ENCODE measurements at regions not wholly inside any gene's neighbourhood (a gene's known extent, or its start where the extent isn't known, plus 50 kb on each side); places are given as distances from the start of the nearest gene placed in this dataset.
"Not testable (repeated sequence)": the region's sequence is repeated elsewhere in the genome, so short reads cannot be mapped to it uniquely, and the experiment has no call there.

DNA sequence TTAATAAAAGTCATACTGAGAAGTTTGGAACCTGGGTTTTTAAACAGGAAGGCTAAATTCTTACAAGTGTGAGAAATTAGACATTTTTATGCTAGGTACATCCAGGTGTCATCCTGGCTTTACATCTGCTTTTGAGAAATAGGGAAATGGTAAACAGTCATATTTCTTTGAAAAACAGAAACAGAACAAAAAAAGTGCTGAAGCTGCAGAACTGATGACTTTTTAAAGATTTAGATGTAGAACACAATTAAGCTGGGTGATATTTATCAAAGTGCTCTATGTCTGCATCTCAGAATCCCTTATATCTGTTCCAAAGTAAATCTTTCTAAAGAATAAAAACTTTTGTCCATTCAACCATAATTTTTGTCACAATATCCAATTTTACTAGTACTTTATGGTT, 282.9 kb upstream of the ATXN7L3B start:
- intact Hi-C loops (cut with DNase I): no loop called here

GRCh38 chr12:74259199-74259598, 278.4 kb upstream of the ATXN7L3B start:
- no peak for DNase-seq
- Histone ChIP-seq H3K36me3 (no peaks in the 10 kb centered on the region), H3K9me3 (no peaks in the 10 kb centered on the region), H3K4me1 (no peaks in the 10 kb centered on the region), H3K27ac (no peak overlapping the region), H3K27me3 (no peaks in the 10 kb centered on the region), H3K4me3 (no peak overlapping the region)
- intact Hi-C loops (cut with DNase I): no loop called here
- 78 to 95% methylated on average over 1 of the region's 1 CpG for WGBS, 2 donors
- no peak for TF ChIP-seq POLR2AphosphoS5 (IDR thresholded peaks at IDR 0.05)
- no peak for TF ChIP-seq POLR2A (IDR thresholded peaks at IDR 0.05)
- TF ChIP-seq, protein P1, sequence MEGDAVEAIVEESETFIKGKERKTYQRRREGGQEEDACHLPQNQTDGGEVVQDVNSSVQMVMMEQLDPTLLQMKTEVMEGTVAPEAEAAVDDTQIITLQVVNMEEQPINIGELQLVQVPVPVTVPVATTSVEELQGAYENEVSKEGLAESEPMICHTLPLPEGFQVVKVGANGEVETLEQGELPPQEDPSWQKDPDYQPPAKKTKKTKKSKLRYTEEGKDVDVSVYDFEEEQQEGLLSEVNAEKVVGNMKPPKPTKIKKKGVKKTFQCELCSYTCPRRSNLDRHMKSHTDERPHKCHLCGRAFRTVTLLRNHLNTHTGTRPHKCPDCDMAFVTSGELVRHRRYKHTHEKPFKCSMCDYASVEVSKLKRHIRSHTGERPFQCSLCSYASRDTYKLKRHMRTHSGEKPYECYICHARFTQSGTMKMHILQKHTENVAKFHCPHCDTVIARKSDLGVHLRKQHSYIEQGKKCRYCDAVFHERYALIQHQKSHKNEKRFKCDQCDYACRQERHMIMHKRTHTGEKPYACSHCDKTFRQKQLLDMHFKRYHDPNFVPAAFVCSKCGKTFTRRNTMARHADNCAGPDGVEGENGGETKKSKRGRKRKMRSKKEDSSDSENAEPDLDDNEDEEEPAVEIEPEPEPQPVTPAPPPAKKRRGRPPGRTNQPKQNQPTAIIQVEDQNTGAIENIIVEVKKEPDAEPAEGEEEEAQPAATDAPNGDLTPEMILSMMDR (IDR thresholded peaks at IDR 0.05): no peak
- TF ChIP-seq EP300 (IDR thresholded peaks at IDR 0.05): no peak

More for the DNA sequence above, 282.9 kb upstream of the ATXN7L3B start:
- DNase-seq: no peak
- Histone ChIP-seq H3K4me1 (no peaks in the 10 kb centered on the region), H3K27ac (no peak overlapping the region), H3K9me3 (no peaks in the 10 kb centered on the region), H3K36me3 (no peaks in the 10 kb centered on the region), H3K27me3 (no peaks in the 10 kb centered on the region), H3K4me3 (no peak overlapping the region)
- TF ChIP-seq POLR2A (IDR thresholded peaks at IDR 0.05): no peak
- no peak for TF ChIP-seq POLR2AphosphoS5 (IDR thresholded peaks at IDR 0.05)
- no peak for TF ChIP-seq EP300 (IDR thresholded peaks at IDR 0.05)
- TF ChIP-seq, protein P1 (IDR thresholded peaks at IDR 0.05): no peak

DNA sequence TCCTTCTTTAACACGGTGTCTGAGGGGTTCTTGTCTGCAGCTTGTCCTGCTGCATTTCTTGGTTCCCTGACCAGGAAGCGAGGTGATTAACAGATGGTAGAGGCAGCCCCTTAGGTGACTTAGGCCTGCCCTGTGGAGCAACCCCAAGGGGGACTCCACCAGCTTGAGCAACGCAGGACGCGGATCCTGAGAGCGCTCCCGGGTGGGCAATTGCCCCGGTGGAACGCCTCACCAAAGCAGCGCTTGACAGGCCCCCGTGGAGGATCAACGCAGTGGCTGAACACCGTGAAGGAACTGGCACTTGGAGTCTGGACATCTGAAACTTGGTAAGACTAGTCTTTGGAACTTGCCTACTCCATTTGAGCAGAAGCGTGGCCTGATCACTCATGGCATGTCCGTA, 272.9 kb upstream of the ATXN7L3B start:
- DNase-seq: no peak
- Histone ChIP-seq H3K27me3 (no peaks in the 10 kb centered on the region), H3K27ac (no peak overlapping the region), H3K9me3 (no peaks in the 10 kb centered on the region), H3K4me1 (no peaks in the 10 kb centered on the region), H3K4me3 (no peak overlapping the region), H3K36me3 (no peaks in the 10 kb centered on the region)
- 90 to 94% methylated on average over 15 of the region's 15 CpGs for WGBS, 2 donors
- TF ChIP-seq EP300 (IDR thresholded peaks at IDR 0.05) (no peak), POLR2AphosphoS5 (IDR thresholded peaks at IDR 0.05) (no peak), POLR2A (IDR thresholded peaks at IDR 0.05) (no peak)
- TF ChIP-seq, protein P1 (IDR thresholded peaks at IDR 0.05): no peak
- intact Hi-C loops (cut with DNase I): no loop called here

DNA sequence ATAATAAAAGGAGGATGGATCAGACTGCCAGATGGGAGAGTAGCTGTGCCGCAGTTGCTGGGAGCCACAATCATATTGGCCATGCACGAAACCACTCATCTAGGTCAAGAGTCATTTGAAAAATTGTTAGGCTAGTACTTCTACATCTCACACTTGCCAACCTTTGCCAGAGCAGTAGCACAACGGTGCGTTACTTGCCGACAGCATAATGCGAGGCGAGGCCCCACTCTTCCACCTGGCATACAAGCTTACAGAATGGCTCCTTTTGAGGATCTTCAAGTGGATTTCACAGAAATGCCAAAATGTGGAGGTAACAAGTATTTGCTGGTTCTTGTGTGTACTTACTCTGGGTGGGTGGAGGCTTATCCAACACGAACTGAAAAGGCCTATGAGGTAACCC, 268.3 kb upstream of the ATXN7L3B start:
- intact Hi-C loops (cut with DNase I); H3K27ac ChIP-seq; H3K4me3 ChIP-seq; H3K4me1 ChIP-seq; H3K36me3 ChIP-seq; H3K27me3 ChIP-seq; DNase-seq; H3K9me3 ChIP-seq: not testable (repeated sequence)
- WGBS, 2 donors: 84 to 91% methylated on average over 8 of the region's 8 CpGs

GRCh38 chr12:74280156-74280655, 257.4 kb upstream of the ATXN7L3B start:
- Histone ChIP-seq H3K4me3 (no peak overlapping the region), H3K27me3 (no peaks in the 10 kb centered on the region), H3K4me1 (no peaks in the 10 kb centered on the region), H3K36me3 (no peaks in the 10 kb centered on the region), H3K9me3 (peaks cover 0 to 7% (median 5%) of the 10 kb centered on the region in 4 donors), H3K27ac (no peak overlapping the region)
- 87 to 93% methylated on average over 5 of the region's 5 CpGs for WGBS, 2 donors
- no peak for TF ChIP-seq POLR2AphosphoS5 (IDR thresholded peaks at IDR 0.05)
- intact Hi-C loops (cut with DNase I): no loop called here
- no peak for DNase-seq

GRCh38 chr12:74281401-74282180, 256.0 kb upstream of the ATXN7L3B start:
- H3K27ac ChIP-seq; intact Hi-C loops (cut with DNase I); H3K4me1 ChIP-seq; H3K27me3 ChIP-seq; H3K9me3 ChIP-seq; H3K36me3 ChIP-seq; DNase-seq; H3K4me3 ChIP-seq: not testable (repeated sequence)
- 90 to 95% methylated on average over 2 of the region's 2 CpGs for WGBS, 2 donors
